ENCODE measurements at regions not wholly inside any gene's neighbourhood (a gene's known extent, or its start where the extent isn't known, plus 50 kb on each side); places are given as distances from the start of the nearest gene placed in this dataset.
"Not testable (repeated sequence)": the region's sequence is repeated elsewhere in the genome, so short reads cannot be mapped to it uniquely, and the experiment has no call there.

- Histone ChIP-seq H2AFZ (ENCODE audit: low read depth, low read length) (no peak overlapping the region), H3K27me3 (ENCODE audit: insufficient read depth, low read length) (no peaks in the 10 kb centered on the region), H3K4me1 (ENCODE audit: insufficient read depth, low read length) (no peaks in the 10 kb centered on the region), H3K36me3 (ENCODE audit: insufficient read depth, low read length) (no peaks in the 10 kb centered on the region), H3K9me3 (ENCODE audit: low read length) (no peaks in the 10 kb centered on the region), H3K4me3 (ENCODE audit: low read length) (no peak overlapping the region)
These were observed 182.7 kb downstream of the GOLGA6L6 start for GRCh38 chr15:20358779-20359414.

DNA sequence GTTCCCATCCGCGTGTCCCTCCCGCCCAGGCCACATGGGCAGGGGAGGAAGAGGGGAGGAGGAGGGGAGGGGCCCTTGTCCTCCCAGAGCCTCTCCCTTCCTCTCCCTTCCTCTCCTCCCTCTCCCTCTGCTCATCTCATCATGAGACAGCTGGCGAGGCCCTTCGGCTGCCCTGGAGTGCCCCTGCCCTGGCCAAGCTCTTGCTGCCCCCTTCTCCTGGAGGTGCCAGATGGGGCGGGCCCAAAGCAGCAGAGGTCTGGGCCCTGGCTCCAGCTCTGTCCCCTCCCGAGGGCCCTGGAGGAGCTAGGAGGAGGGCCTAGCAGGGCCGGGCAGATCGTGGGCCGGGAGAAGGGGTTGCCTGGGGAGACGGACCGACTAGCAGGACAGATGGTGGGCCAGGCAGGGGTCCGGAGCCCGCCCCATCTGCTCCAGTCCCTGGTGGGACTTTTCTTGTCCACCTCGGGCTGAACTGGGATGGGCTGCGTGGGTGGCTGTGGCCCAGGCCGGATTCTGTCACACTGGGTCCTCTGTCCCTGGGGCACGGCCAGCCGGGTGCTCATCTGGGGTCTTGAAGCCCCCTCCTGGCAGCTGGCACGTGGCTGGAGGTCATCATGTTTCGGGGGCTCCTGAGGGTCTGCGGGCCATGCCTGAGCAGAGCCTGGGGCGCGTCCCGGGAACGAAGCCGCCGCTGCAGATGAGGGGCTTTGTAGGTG, 183.4 kb downstream of the GOLGA6L6 start:
- Histone ChIP-seq H3K36me3 (ENCODE audit: insufficient read depth, low read length) (no peaks in the 10 kb centered on the region), H2AFZ (ENCODE audit: low read depth, low read length) (no peak overlapping the region), H3K4me1 (ENCODE audit: insufficient read depth, low read length) (no peaks in the 10 kb centered on the region), H3K4me3 (ENCODE audit: low read length) (no peak overlapping the region), H3K27me3 (ENCODE audit: insufficient read depth, low read length) (no peaks in the 10 kb centered on the region), H3K9me3 (ENCODE audit: low read length) (no peaks in the 10 kb centered on the region)

DNA sequence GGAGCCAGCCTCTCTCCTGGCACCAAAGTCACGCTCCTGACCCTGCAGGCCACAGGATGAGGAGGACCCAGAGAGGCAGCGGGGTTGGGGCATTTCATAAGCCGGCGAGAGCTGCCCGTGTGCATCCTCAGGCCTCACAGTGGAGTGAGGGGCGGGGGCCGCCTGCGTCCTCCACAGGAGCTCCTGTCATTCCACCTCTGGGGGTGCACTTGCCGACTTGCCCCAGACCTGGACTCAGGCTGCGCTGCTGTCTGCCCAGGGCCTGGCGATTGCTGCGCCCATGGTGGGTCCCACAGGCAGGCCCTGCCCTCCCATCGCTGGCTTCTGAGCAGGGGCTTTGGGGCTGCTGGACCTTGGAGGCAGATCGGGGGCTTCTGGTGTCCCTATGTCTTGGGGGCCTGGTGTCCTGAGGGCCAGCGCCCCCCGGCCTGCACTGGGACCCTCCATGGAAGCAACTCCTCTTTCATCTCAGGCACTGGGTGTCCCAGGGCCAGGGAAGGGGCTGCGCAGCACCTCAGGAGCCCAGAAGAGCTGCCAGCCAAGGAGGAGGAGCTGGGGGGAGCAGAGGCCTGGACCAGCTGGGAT, 184.0 kb downstream of the GOLGA6L6 start:
- Histone ChIP-seq H3K27me3 (ENCODE audit: insufficient read depth, low read length) (no peaks in the 10 kb centered on the region), H3K36me3 (ENCODE audit: insufficient read depth, low read length) (no peaks in the 10 kb centered on the region), H3K4me3 (ENCODE audit: low read length) (no peak overlapping the region), H2AFZ (ENCODE audit: low read depth, low read length) (peak overlapping the region; percentile 13), H3K9me3 (ENCODE audit: low read length) (no peaks in the 10 kb centered on the region), H3K4me1 (ENCODE audit: insufficient read depth, low read length) (no peaks in the 10 kb centered on the region)

- no peaks in the 10 kb centered on the region for H3K36me3 ChIP-seq (ENCODE audit: insufficient read depth, low read length)
- H2AFZ ChIP-seq (ENCODE audit: low read depth, low read length) = peak overlapping the region; percentile 13
- no peaks in the 10 kb centered on the region for H3K4me1 ChIP-seq (ENCODE audit: insufficient read depth, low read length)
- no peaks in the 10 kb centered on the region for H3K27me3 ChIP-seq (ENCODE audit: insufficient read depth, low read length)
- no peaks in the 10 kb centered on the region for H3K9me3 ChIP-seq (ENCODE audit: low read length)
- no peak overlapping the region for H3K4me3 ChIP-seq (ENCODE audit: low read length)
These were observed 184.6 kb downstream of the GOLGA6L6 start for GRCh38 chr15:20356911-20357480.

- Histone ChIP-seq H3K36me3 (ENCODE audit: insufficient read depth, low read length) (no peaks in the 10 kb centered on the region), H3K9me3 (ENCODE audit: low read length) (no peaks in the 10 kb centered on the region), H3K4me3 (ENCODE audit: low read length) (no peak overlapping the region), H3K4me1 (ENCODE audit: insufficient read depth, low read length) (no peaks in the 10 kb centered on the region), H3K27me3 (ENCODE audit: insufficient read depth, low read length) (no peaks in the 10 kb centered on the region), H2AFZ (ENCODE audit: low read depth, low read length) (peak overlapping the region; percentile 13)
These were observed 185.1 kb downstream of the GOLGA6L6 start for GRCh38 chr15:20356444-20356910.

DNA sequence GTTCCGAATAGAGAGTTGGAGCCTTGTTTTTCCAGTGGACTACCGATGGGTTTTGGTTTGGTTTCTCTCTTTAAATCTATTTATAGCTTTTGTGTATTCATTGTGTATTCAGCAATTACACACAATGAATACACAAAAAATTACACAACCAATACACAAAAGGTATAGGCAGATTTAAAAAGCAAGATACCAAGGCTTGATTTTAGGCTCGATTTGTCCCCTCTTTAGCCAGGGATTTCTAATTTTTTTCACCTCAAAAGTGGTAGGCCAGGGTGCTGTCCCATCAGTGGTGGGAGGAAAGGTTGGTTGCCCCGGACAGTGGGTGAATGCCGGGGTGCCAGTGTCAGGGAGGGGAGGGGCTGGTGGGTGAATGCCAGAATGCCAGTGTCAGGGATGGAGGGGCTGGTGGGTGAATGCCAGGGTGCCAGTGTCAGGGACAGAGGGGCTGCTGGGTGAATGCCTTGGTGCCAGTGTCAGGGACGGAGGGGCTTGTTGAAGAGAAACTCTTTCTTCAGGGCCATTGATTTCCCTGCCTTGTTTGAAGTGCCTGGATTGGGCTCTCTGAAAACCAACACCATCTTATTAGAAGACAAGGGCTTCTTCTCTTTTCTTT, 186.2 kb downstream of the GOLGA6L6 start:
- Histone ChIP-seq H3K4me3 (ENCODE audit: low read length) (no peak overlapping the region), H2AFZ (ENCODE audit: low read depth, low read length) (no peak overlapping the region), H3K9me3 (ENCODE audit: low read length) (no peaks in the 10 kb centered on the region), H3K36me3 (ENCODE audit: insufficient read depth, low read length) (no peaks in the 10 kb centered on the region), H3K4me1 (ENCODE audit: insufficient read depth, low read length) (no peaks in the 10 kb centered on the region), H3K27me3 (ENCODE audit: insufficient read depth, low read length) (no peaks in the 10 kb centered on the region)

DNA sequence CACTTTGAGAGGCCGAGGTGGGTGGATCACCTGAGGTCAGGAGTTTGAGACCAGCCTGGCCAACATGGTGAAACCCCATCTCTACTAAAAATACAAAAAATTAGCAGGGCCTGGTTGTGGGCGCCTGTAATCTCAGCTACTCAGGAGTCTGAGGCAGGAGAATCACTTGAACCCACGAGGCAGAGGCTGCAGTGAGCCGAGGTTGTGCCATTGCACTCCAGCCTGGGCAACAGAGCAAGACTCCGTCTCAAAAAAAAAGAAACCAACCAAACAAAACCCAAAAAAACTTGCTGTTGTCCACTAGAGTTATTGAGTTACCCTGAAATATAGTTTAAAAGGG, 186.7 kb downstream of the GOLGA6L6 start:
- not testable (repeated sequence) for H3K4me3 ChIP-seq (ENCODE audit: low read length); H3K4me1 ChIP-seq (ENCODE audit: insufficient read depth, low read length); H3K27me3 ChIP-seq (ENCODE audit: insufficient read depth, low read length); H3K9me3 ChIP-seq (ENCODE audit: low read length); H2AFZ ChIP-seq (ENCODE audit: low read depth, low read length); H3K36me3 ChIP-seq (ENCODE audit: insufficient read depth, low read length)

DNA sequence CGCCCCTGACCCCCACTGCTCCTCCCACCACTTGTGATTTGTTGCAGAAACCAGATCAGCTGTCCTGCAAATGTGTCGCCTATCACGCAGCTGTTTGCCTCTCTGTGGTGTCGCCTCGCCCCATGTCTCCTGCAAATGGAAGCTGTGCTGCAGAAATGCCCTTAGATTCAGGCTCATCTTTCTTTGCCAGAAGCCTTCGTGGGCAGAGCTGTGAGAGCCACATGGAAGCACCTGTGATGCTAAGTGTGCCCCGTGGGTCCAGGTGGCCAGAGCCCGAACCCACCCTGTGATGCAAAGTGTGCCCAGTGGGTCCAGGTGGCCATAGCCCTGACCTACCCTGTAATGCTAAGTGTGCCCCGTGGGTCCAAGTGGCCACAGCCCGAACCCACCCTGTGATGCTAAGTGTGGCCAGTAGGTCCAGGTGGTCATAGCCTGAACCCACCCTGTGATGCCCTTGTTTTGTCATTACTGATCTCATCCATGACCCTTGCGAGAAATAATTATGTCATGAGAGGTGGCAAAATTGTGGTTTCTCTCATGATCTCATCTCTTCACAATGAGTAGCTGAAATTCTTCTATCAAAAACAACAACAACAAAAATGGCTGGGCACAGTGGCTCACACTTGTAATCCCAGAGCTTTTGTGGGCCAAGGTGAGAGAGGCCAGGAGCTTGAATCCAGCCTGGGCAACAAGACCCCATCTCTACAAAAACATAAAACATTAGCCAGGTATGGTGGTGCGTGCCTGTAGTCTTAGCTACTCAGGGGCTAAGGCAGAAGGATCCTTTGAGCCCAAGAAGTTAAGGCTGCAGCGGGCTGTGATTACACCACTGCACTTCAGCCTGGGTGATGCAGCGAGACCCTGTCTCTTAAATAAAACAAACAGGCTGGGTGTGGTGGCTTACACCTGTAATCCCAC, 187.4 kb downstream of the GOLGA6L6 start:
- Histone ChIP-seq H3K36me3 (ENCODE audit: insufficient read depth, low read length) (no peaks in the 10 kb centered on the region), H3K9me3 (ENCODE audit: low read length) (no peaks in the 10 kb centered on the region), H3K4me1 (ENCODE audit: insufficient read depth, low read length) (no peaks in the 10 kb centered on the region), H3K27me3 (ENCODE audit: insufficient read depth, low read length) (no peaks in the 10 kb centered on the region), H3K4me3 (ENCODE audit: low read length) (no peak overlapping the region), H2AFZ (ENCODE audit: low read depth, low read length) (no peak overlapping the region)

- Histone ChIP-seq H3K27me3 (ENCODE audit: insufficient read depth, low read length) (no peaks in the 10 kb centered on the region), H3K36me3 (ENCODE audit: insufficient read depth, low read length) (no peaks in the 10 kb centered on the region), H3K9me3 (ENCODE audit: low read length) (no peaks in the 10 kb centered on the region), H2AFZ (ENCODE audit: low read depth, low read length) (no peak overlapping the region), H3K4me3 (ENCODE audit: low read length) (no peak overlapping the region), H3K4me1 (ENCODE audit: insufficient read depth, low read length) (no peaks in the 10 kb centered on the region)
These were observed 189.1 kb downstream of the GOLGA6L6 start for GRCh38 chr15:20352241-20353200.

GRCh38 chr15:20351448-20351971, 190.1 kb downstream of the GOLGA6L6 start:
- H3K27me3 ChIP-seq (ENCODE audit: insufficient read depth, low read length) = no peaks in the 10 kb centered on the region
- H3K4me3 ChIP-seq (ENCODE audit: low read length) = no peak overlapping the region
- H2AFZ ChIP-seq (ENCODE audit: low read depth, low read length) = no peak overlapping the region
- no peaks in the 10 kb centered on the region for H3K4me1 ChIP-seq (ENCODE audit: insufficient read depth, low read length)
- no peaks in the 10 kb centered on the region for H3K9me3 ChIP-seq (ENCODE audit: low read length)
- no peaks in the 10 kb centered on the region for H3K36me3 ChIP-seq (ENCODE audit: insufficient read depth, low read length)

DNA sequence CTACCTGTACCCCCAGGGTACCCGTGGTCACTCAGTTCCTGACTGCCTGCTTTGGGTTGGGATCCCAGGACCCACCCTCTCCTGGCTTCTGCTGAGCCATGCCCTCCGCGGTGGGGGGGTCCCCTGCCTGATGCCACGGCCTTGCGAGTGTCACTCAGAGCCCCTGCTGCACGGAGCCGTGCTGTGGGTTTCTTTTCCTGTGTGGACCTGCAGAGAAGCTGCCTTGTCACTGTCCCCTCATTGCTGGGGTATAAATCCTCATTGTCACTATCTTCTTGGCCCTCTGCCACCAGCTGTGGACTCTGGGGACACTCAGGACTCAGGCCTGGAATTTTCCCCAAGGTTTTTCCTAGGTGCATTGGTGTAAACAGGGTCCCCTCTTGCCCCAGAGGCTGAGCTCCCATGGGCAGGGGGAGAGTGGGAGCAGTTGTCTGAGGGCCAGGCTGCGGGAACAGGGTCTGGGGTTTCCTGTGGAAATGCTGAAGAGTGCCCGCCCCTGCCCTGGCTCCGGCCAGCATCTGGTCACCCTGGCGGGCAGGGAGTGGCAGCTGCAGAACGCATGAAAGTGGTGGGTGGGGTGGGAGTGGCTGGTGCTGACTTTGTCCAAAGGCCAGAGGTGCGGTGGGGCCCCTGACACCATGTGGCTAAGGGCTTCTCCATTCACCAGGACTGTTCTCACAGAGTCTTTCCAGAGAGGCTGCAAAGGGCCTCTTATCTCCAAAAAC, 191.7 kb downstream of the GOLGA6L6 start:
- Histone ChIP-seq H2AFZ (ENCODE audit: low read depth, low read length) (no peak overlapping the region), H3K4me1 (ENCODE audit: insufficient read depth, low read length) (no peaks in the 10 kb centered on the region), H3K27me3 (ENCODE audit: insufficient read depth, low read length) (no peaks in the 10 kb centered on the region), H3K4me3 (ENCODE audit: low read length) (no peak overlapping the region), H3K36me3 (ENCODE audit: insufficient read depth, low read length) (no peaks in the 10 kb centered on the region), H3K9me3 (ENCODE audit: low read length) (no peaks in the 10 kb centered on the region)
